HS-27A (cell line): ENCODE measurements at regions not wholly inside any gene's neighbourhood (a gene's known extent, or its start where the extent isn't known, plus 50 kb on each side); places are given as distances from the start of the nearest gene placed in this dataset.

Experiments used
- DNase-seq: peaks from one replicate; pipeline ENCODE4 v3.0.0-alpha.2; 2012; ENCODE audit warnings: low read depth, missing footprints

- DNase-seq, result no peak
Observed at GRCh38 chr2:236654496-236654895, 84.9 kb downstream of the ACKR3 start.

- DNase-seq, result no peak
Observed at GRCh38 chr2:236656166-236656565, 86.5 kb downstream of the ACKR3 start.

- no peak for DNase-seq
Observed at GRCh38 chr2:236656721-236657120, 87.1 kb downstream of the ACKR3 start.

GRCh38 chr2:236657215-236657614 is 87.6 kb downstream of the ACKR3 start:
- DNase-seq, result no peak

GRCh38 chr2:236657801-236658200 is 88.2 kb downstream of the ACKR3 start:
- no peak for DNase-seq

GRCh38 chr2:236658974-236659757 is 89.5 kb downstream of the ACKR3 start:
- DNase-seq, result no peak

- no peak for DNase-seq
Observed at GRCh38 chr2:236659758-236660150, 90.1 kb downstream of the ACKR3 start.

GRCh38 chr2:236661061-236661761 is 91.6 kb downstream of the ACKR3 start:
- DNase-seq, result no peak

- DNase-seq, result no peak
Observed at GRCh38 chr2:236661762-236662110, 92.1 kb downstream of the ACKR3 start.

- DNase-seq, result no peak
Observed at GRCh38 chr2:236662231-236663185, 92.9 kb downstream of the ACKR3 start.

GRCh38 chr2:236663287-236664101 is 93.9 kb downstream of the ACKR3 start:
- DNase-seq, result no peak

GRCh38 chr2:236664136-236664535 is 94.5 kb downstream of the ACKR3 start:
- DNase-seq, result no peak

GRCh38 chr2:236665101-236665500 is 95.5 kb downstream of the ACKR3 start:
- no peak for DNase-seq

- no peak for DNase-seq
Observed at GRCh38 chr2:236665572-236666118, 96.0 kb downstream of the ACKR3 start.

- DNase-seq, result no peak
Observed at GRCh38 chr2:236666646-236667204, 97.1 kb downstream of the ACKR3 start.

- DNase-seq, result no peak
Observed at GRCh38 chr2:236667526-236667925, 97.9 kb downstream of the ACKR3 start.

- no peak for DNase-seq
Observed at GRCh38 chr2:236668531-236668969, 98.9 kb downstream of the ACKR3 start.

- no peak for DNase-seq
Observed at GRCh38 chr2:236670235-236670620, 100.6 kb downstream of the ACKR3 start.

- no peak for DNase-seq
Observed at GRCh38 chr2:236671896-236672562, 102.4 kb downstream of the ACKR3 start.

- DNase-seq, result no peak
Observed at GRCh38 chr2:236672606-236673005, 103.0 kb downstream of the ACKR3 start.
